Body of pancreas (tissue), 4 donors: ENCODE measurements at regions not wholly inside any gene's neighbourhood (a gene's known extent, or its start where the extent isn't known, plus 50 kb on each side); places are given as distances from the start of the nearest gene placed in this dataset.

ENCODE experiments used
- POLR2A ChIP-seq, 3 donors: fragments of 450-650 bp; IDR thresholded peaks; one replicate each; pipeline ENCODE4 v1.6.1; 2016; ENCODE audit warnings: antibody characterized with exemption in 3 of 3, mild to moderate bottlenecking in 2 of 3
- TF ChIP-seq, protein P1 (sequence below), 7 experiments: fragments of 450-650 bp in 4 of 7; fragments of 200-600 bp in 3 of 7; sonication (generic) in 3 of 7; IDR thresholded peaks; one replicate each; pipeline ENCODE4 v1.5.1; 2016 to 2019; ENCODE audit warnings: antibody characterized with exemption in 7 of 7

- TF ChIP-seq, protein P1, sequence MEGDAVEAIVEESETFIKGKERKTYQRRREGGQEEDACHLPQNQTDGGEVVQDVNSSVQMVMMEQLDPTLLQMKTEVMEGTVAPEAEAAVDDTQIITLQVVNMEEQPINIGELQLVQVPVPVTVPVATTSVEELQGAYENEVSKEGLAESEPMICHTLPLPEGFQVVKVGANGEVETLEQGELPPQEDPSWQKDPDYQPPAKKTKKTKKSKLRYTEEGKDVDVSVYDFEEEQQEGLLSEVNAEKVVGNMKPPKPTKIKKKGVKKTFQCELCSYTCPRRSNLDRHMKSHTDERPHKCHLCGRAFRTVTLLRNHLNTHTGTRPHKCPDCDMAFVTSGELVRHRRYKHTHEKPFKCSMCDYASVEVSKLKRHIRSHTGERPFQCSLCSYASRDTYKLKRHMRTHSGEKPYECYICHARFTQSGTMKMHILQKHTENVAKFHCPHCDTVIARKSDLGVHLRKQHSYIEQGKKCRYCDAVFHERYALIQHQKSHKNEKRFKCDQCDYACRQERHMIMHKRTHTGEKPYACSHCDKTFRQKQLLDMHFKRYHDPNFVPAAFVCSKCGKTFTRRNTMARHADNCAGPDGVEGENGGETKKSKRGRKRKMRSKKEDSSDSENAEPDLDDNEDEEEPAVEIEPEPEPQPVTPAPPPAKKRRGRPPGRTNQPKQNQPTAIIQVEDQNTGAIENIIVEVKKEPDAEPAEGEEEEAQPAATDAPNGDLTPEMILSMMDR (IDR thresholded peaks at IDR 0.05) = peak in 1 of 7 experiments; percentile 26
- TF ChIP-seq POLR2A (IDR thresholded peaks at IDR 0.05) = no peak
These were observed 1269.7 kb upstream of the SPRY2 start for GRCh38 chr13:81610644-81611043.
